T-helper 1 cell (primary cell): ENCODE measurements at regions not wholly inside any gene's neighbourhood (a gene's known extent, or its start where the extent isn't known, plus 50 kb on each side); places are given as distances from the start of the nearest gene placed in this dataset.
"Not testable (repeated sequence)": the region's sequence is repeated elsewhere in the genome, so short reads cannot be mapped to it uniquely, and the experiment has no call there.

Source experiments
- DNase-seq, 5 donors: peaks; one replicate each; pipeline ENCODE4 v3.0.0-alpha.2; 2012 to 2020

- DNase-seq: no peak
Observed at GRCh38 chr6:9921366-9921765, 493.5 kb downstream of the TFAP2A start.

DNA sequence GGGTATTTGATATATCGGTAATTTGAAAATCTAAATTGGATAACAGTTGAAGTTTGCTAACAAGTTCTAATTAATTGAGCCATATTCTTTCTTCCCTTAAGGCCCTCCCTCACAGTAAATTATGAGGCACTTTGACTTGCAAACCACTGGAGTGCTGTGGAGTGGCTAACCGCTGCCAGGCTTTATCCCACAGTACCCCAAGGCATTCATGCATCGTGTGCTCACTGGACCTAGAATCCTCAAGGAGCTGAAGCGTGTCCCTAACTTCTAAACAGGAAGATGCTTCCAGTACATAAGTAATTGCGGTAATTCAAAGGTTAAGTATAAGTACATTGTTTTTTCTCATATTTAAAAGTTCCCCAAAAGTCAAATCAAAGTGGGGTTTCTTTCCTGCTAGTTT is 499.9 kb downstream of the TFAP2A start:
- no peak for DNase-seq

GRCh38 chr6:9901376-9901775 is 513.5 kb downstream of the TFAP2A start:
- no peak for DNase-seq

- no peak for DNase-seq
Observed at GRCh38 chr6:9896806-9897205, 518.1 kb downstream of the TFAP2A start.

DNA sequence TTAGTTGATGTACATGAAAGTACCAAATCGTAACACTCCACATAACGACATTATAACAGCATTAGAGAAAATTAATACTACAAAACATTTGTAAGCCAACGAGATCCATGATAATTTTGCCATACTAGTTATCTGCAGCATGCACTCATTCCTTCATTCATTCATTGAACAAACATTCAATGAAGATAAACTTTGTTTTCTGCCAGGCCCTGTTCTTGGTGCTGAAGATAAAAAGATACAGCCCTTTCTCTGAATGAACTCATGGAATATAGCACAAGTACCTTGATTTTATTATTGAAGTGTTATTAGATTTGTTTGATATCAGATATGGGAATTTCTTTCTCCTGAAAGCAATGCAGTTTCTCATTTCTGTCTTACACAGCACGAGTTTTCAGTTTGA is 524.0 kb downstream of the TFAP2A start:
- no peak for DNase-seq

- DNase-seq: no peak
Observed at GRCh38 chr6:9890469-9890868, 524.4 kb downstream of the TFAP2A start.

DNA sequence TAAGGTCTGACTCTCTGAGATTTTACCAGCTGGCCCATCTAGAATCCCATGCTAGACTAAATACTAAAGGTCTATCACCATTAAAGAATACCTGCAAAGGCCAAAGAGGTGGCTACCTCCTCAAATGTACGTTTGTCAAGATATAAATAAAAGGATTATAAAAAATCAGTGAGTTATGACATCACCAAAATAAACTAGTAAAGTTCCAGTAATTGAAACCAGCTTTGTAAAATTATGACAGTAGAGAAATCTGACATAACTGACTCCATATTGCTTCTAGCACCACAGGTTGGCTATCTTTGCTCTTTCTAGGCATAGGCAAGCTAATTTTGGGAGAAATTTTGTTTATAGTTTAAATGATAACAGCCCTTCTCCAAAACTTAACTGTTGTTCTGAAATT is 536.3 kb downstream of the TFAP2A start:
- DNase-seq: no peak

DNA sequence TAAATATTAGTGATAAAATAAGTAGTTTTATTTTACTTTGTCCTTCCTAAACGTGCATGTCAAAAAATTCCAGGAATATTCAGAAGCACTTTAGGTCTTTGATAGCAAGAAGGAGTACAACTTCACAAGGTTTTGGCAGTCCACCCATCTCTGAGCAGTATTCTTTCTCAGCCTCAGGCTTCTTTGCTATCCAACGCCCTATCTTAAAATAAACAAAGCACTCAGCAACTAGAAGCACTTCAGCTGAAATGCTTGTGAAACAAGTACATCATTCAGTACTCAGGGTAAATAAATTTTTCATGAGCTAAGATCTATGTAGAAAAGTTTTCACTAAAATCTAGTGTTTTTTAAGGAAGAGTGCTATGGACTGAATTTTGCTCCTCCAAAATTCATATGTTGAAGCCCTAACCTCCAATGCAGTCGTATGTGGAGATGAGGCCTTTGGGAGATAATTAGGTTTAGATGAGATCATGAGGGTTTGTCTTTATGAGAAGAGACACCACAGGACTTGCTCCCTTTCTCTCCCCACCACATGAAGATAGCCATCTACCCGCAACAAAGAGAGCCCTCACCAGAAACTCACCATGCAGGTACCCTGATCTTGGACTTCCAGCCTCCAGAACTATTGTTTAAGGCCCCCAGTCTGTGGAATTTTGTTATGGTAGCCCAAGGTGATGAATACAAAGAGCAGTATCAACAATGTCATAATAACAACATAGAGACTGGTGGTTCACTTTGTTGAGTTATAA is 539.1 kb downstream of the TFAP2A start:
- DNase-seq: no peak

GRCh38 chr6:9862603-9863167 is 552.2 kb downstream of the TFAP2A start:
- DNase-seq: no peak

DNA sequence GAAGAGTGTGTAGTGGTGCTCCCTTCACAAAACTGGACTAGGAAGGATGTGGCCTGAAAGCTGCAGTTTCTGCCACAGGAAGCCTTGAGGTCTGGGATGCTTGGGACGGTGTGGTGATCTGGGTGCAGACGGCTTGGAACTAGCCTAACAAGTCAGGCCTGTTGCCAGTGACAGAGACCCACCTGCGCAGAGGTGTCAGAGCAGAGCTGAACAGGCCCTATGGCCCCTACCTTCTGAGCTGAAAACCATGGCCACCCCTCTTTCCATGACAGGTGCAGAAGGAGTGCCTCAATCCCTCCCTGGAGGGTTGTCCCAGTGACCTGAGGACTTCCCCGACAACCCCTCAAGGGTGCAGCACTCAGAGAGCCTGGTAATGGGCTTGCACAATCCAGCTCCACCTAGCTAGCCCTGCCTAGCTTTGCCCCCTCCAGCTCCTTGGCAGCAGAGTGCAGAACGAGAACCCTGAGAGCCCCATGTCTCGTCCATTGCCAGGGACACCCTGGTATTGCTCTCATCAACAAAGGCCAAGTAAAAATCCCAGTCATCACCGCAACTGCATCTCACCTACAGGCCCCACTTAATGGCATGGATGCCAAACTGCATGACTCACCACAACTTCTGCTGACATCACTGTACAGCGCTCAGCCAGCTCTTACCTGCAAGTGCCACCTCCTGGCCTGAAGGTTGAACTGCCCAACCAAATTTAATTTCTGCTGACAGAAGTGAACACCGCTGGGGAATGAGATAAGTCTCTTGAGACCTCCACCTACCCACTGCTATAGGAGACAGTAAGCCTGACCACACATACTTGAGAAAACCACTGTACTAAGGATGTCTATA is 563.1 kb downstream of the TFAP2A start:
- no peak for DNase-seq

DNA sequence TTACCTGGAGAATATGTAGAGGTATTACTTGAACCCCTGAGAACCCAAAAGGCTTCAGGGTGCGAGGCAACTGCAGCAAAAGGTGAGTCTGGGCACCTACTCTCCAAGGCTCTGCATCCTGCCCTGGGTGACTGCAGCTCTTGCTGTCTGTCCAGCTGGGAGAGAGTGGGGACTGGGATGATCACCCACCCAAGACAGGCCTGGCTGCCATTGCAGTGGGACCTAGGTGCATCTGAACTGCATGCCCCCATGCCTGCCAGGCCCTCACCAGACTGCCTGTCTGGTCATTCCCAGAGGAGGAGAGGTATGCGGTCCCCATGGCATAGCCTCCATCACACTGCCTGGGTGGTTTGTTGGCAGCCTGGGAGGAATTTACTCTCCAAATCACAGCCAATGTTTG is 563.9 kb downstream of the TFAP2A start:
- DNase-seq: no peak

DNA sequence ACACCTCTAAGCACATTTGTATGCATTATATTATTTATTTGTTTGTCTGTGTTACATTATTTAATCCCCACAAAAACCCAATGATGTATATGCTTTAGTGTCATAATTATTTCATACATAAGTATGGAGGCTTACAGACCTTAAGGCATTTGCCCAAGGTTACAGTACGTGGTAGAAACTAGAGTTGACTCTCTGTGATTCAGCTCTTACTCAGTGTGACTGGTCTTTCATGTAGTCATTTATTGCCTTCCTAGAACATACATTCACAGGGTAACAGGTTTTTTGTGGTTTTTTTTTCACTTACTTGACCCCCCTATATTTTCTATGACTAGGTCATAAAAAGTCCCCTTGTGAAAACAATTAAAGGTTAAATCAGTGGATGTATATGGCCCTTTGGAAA is 566.8 kb downstream of the TFAP2A start:
- no peak for DNase-seq

- DNase-seq: no peak
Observed at GRCh38 chr6:9841886-9842725, 572.8 kb downstream of the TFAP2A start.

GRCh38 chr6:9834233-9834632 is 580.6 kb downstream of the TFAP2A start:
- DNase-seq: no peak

GRCh38 chr6:9831783-9832182 is 583.1 kb downstream of the TFAP2A start:
- DNase-seq: no peak

DNA sequence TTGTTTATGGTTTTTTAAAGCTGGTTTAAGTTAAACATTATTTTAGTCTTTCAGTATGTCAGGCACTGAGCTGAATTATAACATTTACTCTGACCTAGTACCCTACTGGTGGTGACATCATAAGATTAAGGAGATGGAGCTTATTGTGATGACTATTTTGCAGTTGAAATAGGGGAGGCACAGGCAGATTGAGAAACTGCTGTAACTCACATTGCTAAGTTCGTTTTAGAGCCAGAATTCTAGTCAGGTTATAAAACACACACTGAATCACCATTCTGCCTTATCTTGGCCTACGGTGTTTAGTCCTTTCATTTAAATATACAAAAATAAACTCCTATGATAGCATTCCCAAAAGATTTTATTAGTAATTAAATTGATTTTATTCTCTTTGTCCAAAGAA is 584.1 kb downstream of the TFAP2A start:
- no peak for DNase-seq

DNA sequence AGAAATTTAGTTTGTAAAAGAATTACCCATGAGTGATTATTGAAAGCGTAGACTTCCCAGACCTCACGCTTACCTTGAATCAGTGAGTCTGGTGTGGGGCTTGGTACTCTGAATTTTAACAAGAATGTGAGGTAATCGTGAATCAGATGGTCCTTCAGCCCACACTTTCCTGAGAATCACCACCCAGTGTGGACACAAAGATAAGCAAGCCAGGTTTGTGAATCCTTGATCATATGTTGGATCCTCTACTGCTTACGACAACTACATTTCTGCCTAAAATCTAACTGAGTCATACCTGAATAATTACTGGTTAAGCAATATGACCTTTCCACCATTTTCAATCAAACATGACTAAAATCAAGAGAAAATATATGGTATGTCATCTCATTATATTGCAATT is 589.3 kb downstream of the TFAP2A start:
- no peak for DNase-seq

DNA sequence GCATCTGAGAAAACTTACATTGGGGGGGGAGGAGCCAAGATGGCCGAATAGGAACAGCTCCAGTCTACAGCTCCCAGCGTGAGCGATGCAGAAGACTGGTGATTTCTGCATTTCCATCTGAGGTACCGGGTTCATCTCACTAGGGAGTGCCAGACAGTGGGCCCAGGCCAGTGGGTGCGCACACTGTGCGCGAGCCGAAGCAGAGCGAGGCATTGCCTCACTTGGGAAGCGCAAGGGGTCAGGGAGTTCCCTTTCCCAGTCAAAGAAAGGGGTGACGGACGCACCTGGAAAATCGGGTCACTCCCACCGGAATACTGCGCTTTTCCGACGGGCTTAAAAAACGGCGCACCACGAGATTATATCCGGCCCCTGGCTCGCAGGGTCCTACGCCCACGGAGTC is 604.1 kb downstream of the TFAP2A start:
- DNase-seq: not testable (repeated sequence)

DNA sequence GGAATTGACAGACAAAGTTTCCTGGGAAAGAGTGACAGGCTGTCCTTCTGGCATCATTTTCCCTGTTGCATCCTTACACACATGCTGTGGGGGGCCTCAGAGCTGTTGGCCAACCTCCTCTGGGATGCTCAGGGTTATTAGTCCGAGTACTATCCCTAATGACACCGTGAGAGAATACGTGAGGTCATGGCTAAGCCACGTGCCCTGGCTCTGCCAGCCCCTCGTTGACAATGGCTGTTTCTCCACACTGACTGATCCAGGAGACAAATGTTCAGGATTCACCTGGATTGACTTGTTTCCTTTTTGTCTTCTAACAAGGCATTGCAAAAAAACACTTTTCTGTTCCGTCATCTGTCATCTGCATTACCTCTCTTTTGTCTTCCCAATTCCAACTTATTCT is 604.6 kb downstream of the TFAP2A start:
- DNase-seq: no peak

DNA sequence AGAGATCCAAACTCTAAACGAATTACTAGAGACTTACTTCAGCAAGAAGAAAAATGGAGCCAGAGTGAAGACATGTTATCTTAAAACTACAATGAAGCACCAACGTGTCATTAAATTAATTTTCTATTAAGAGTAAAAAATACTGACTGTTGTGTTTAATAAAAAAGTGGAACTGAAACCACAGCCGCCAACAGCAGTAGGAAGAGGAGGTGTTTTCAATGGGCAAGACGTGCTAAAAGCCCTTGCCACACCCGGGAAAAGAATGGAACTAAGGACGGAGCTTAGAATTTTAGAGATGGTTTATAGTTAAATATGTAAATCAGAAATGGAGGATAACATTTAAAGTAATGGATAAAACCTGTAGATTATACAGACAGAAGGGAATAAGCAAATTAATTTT is 608.7 kb downstream of the TFAP2A start:
- DNase-seq: no peak

DNA sequence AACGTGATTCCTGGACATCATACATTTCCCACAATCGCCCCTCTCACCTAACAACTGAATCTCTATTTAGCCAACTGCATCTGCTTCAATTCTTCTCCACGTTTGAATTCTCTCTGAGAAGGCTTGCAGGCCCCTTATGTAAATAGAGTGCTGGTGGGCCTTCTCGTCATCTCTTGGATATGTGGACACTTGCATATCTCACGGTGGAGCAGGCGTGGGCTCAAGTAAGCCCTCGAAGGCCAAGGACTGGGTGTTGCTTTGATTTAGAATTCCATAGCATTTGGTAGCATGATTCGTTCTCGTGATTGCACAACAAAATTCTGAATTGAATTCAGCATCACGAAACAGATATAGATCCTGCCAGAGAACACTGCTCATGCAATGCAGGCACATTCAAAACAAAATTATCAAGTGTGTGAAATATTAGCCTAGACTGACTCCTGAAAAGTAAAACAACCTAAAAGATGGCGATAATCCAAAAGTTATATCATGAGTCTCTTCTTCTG is 613.6 kb downstream of the TFAP2A start:
- DNase-seq: no peak

GRCh38 chr6:9799582-9799981 is 615.3 kb downstream of the TFAP2A start:
- no peak for DNase-seq

DNA sequence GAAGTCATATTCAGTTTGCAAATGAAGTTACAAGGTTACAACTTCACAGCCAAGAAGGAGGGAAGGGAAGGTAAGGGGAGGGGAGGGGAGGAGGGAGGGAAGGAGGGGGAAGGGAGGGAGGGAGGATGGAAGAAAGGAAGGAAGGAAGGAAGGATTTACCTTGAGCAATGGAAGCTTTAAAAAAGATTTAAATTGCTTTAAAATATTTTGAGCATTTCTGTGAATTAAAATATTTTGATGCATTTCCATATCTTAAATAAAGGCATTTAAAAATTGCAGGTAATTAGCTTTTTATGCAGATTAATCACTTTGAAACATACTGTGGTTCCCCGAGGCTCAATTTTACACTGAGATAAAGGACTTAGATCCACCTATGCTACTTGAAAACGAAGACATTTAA is 618.0 kb downstream of the TFAP2A start:
- no peak for DNase-seq
